COLO668 (cell line): ENCODE measurements at regions not wholly inside any gene's neighbourhood (a gene's known extent, or its start where the extent isn't known, plus 50 kb on each side); places are given as distances from the start of the nearest gene placed in this dataset.

Source experiments
- DNase-seq: peaks from one replicate; lab custom pipeline; 2025; ENCODE audit not compliant: unreplicated experiment; lab: John Stamatoyannopoulos, UW

DNA sequence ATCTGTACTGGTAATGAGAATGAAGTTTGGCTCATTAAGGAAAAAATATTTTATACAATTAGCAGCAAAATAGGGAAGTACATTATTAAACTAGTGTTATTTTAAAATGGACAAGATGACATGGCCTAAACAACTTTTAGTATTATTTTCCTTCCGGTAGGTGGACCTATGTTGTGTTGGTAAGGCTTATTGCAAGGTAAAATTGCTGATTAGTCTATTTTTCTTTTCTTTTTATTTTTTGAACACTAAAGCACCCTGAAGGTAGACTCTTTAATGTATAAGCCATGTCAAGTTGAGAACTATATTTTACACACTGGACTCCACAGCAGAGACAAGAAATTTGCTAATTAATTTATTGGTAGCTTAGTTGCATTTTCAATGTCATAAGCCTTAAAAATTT lies 239.5 kb upstream of the POT1 start:
- DNase-seq = no peak

DNA sequence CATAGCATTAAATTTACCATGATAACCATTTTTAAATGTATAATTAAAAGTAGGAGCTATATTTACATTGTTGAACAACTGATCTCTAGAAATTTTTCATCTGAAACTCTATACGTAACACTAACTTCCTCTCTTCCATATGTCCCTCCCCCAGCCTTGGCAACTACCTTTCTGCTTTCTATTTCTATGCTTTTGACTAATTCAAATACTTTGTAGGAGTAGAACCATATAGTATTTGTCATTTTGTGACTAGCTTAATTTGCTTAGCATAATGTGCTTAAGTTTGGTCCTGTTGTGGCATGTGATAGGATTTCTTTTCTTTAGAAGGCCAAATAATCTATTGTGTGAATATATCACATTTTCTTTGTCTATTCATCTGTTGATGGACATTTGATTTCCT lies 225.3 kb upstream of the POT1 start:
- DNase-seq = no peak

DNA sequence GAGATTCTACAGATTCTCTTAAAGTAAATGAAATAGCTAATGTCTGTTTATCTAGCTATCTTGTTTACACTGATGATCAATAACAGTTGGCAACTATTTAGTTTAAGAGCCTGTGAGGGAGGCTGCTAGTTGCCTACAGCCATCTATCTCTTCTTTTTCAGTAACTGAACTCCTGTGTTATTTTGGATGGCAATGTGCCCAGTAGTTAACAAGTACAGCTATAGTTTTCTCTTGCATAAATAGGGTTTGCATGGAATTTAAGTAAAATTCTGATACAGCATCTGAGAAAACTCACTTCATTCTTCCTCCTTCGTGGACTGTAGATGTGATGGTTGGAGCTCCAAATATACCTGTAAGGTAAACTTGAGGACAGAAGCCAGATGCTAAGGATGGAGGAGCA lies 219.5 kb upstream of the POT1 start:
- DNase-seq = no peak

DNA sequence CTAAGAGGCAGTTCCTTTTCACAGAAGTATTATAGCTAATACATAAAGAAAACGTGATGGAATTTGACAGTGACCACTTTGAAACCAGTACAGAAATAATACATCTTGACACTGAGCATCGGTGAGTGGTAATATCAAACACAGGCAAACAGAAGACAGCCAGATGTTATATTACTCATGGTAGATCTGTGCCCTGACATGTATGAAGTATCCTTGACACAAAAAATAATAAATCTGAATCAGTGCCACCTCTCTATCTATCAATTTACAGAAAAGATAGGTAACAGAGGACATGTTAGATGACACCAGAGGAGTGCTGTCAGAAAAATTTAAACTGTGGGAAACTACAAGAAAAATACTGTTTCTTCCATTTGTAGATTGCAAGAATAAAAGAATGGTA lies 217.4 kb upstream of the POT1 start:
- DNase-seq = no peak

DNA sequence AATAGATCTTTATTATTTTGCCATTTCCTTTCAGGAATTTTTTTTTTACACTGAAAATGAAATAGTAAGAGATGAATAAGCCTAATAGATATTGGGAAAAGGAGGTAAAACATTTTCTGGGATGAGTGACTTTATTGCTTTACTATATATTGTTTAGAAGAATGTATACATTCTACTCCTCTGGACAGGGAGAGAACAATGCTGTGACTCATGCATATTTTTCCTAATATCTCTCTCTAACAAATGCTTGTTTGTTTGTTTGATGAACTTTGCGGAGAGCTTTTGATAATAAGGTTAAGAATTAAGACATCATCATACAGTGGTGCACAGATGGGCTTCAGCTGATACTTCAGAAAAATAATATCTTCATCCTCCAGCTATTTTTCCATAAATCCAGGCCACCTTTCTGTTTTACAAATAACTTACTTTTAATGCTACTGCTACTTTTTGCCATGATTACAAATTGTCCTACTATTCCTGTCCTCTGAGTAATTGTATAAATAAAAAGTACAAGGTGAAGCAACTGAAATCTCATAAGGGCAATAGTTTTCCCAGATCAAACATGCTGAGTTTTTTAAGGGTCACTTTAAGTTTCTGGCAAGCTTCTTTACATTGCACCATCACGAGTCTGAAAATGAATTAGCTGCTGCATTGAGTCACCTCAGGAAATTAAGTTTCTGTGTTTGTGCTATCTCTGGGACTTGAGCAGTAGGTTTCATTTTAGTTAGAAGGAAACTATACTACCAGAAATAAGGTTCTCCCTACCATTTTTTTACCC lies 207.3 kb upstream of the POT1 start:
- no peak for DNase-seq

DNA sequence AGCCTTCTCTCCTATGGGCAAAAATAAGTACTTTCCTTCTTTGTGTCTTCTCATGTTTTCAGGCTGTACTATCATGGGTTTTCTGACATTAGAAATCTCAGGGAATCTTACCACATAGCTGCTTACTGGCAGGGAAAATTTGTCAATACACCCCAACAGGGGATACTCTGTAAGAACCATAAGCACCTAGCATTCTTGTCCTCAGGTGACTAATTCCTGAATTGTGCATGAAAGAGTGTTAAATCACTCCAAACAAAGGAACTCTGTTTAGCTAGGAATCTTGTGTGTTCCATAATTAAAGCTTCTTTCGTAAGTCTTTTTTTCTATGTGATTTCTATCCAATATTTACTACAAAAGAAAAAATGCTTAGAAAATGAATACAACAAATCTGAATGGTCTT lies 206.7 kb upstream of the POT1 start:
- no peak for DNase-seq

DNA sequence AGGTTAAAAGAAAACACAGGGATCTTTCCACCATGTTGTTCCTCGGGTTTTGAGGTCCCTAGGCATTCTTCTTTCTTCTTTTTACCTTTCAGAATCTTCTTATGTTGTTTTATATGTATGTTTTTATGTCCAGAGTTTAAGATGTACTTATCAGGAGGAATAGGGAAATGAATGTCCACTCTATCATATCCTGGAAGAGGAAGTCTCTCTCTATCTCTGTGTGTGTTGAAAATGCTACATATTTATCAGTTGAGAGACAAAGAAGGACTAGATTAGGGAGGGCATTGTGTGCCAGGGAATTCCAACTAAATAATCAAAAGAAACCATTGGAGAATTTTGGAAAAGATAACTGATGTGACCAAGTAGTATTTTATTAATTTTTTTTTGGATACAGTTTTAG lies 200.5 kb upstream of the POT1 start:
- DNase-seq = no peak

DNA sequence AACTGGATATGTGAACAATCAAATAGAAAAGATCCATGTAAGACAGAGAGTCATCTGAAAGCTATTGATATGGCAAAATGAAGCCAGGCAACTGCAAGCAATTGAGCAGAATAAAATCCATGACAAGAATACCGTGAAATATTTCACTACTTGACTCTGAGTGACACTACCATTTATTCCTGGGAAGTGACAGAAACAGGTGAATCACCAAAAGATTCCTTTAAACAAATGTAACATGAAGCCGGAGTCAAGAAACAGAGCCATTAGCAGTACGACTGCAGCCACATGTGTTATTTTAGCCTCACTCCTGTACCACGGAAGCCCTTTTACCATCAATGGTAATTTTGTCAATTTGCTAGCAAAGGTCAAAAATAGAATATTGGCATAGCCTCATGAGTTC lies 197.7 kb upstream of the POT1 start:
- no peak for DNase-seq

DNA sequence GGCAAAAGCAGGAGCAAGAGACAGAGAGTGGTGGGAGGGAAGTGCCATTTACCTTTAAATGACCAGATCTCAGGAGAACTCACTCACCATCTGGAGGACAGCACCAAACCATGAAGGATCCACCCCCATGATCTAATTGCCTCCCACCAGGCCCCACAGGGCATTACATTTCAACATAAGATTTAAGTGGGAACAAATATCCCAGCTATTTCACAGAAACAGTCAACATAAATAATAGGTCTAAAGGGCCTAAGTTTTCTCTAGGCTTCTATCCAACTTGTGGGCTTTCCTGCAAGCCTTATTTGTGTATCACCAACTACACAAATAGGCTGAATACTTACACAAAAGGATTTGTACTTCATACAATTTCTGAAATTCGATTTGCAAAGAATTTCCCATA lies 196.8 kb upstream of the POT1 start:
- no peak for DNase-seq

DNA sequence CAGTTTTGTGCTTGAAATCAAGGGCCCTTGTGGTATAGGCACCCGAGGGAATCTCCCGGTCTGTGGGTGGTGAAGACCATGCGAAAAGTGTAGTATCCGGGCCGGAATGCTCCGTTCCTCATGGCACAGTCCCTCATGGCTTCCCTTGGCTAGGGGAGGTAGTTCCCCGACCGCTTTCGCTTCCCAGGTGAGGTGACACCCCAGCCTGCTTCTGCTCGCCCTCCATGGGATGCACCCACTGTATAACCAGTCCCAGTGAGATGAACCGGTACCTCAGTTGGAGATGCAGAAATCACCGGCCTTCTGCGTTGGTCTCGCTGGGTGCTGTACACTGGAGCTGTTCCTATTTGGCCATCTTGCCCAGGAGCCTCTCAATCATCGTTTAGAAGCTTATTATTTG lies 195.7 kb upstream of the POT1 start:
- DNase-seq = no peak

DNA sequence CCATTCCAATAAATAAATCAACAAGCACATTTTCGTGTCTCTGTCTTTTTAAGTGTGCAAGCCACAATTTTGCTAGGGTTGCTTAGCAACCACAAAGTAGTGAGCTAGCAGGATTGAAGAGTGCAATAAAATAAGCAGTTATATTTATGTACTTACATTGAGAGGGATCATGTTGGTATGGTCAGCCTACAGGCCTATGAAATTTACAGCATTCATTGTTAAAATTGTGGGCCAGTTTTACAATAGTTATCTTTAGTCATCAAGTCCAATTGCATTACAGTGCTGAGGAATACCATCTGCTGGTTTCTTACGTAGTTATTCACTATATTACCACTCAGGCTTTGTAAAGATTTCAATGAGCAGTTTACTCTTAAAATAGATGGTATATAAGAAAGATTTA lies 192.5 kb upstream of the POT1 start:
- no peak for DNase-seq

DNA sequence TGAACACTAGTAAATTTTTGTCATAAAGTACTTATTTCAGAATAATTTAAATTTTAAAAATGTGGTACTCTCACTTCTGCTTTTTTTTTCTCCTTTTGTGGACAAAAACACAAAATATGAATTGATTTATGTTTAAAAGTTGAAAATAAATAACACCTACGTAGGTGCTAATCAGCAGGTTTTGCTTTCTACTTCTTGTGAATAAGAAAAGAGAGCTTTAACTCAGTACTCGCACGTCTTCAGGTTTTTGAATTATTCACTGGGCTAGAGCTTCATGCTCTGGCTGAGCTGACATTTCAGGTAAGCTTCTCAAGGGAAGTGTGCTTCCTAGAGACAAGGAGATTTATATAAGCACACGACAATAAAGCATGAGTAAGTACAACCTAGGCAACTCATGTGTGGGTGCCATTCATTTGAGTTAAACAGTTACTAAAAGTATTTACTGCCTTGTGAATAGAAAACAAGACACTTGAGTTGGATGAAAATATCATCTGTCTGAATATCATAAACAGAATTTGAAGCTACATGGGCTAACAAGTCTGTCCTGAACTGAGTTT lies 190.0 kb upstream of the POT1 start:
- no peak for DNase-seq

DNA sequence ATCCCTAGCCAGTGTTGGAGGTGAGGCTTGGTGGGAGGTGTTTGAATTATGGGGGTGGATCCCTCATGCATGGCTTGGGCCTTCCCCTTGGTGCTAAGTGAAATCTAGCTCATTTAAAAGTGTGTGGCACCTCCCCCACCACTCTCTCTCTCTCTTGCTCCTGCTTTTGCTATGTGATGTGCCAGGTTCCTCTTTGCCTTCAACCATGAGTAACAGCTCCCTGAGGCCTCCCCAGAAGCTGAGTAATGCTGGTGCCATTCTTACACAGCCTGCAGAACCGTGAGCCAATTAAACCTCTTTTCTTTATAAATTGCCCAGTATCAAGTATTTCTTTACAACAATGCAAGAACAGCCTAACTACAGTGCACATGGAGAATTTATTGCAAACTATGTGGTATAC lies 188.8 kb upstream of the POT1 start:
- DNase-seq = no peak

DNA sequence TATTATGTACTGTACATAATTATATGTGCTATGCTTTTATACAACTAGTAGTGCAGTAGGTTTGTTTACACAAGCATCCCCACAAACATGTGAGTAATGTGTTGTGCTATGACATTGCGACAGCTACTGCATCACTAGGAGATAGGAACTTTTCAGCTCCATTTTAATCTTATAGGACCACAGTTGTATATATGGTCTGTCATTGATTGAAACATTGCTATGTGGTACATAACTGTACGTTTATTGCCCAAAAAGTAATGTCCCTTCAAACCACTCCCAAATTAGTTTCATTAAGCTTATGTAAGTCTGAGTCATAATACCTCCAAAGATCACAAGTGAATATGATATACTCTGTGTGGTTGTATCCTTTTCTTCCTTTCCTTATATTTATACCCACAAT lies 183.2 kb upstream of the POT1 start:
- no peak for DNase-seq

DNA sequence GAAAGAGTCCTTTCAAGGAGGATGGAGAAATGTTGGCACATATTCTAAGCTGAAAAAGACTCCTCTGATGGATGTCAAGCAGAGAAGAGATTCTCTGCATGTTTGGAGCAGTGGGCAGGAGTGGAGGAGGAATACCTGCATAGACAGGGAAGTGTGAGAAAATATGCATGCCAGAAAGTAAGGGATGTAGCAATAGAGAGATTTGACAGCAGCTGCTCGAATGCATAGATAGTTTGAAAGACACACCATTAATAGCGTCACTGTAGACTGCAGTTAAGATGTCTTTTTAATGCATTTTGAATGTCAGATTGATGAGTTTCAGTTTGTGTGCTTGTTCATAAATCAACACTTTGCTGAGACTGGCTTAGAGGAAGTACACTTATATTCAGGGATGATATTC lies 169.9 kb upstream of the POT1 start:
- DNase-seq = no peak

DNA sequence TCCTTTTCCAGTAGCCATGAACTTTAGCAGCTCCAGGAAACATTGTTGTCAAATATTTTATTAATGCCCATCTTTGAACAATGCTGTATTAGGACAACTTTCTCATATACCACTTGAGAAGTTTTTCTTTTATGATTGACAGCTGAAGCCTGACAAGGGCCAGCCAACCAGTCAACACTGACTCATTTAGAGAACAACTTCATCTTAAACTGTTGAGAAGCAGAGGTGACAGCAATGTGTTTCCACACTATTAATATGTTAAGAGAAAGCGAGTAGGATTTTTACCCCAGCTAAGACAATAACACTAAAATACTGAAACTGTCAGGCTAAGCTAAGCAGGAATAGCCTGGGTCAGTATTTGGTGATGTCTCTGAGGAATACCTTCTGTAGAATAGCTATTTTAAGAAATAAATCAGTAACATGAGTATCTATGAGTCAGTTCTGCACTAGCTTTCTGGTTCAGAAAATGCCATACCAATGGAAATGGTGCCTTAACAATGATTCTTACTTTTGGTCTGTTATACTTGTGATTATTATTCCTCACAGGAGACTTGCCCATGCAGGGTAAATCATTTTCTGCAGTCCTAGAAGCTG lies 168.8 kb upstream of the POT1 start:
- DNase-seq = no peak

DNA sequence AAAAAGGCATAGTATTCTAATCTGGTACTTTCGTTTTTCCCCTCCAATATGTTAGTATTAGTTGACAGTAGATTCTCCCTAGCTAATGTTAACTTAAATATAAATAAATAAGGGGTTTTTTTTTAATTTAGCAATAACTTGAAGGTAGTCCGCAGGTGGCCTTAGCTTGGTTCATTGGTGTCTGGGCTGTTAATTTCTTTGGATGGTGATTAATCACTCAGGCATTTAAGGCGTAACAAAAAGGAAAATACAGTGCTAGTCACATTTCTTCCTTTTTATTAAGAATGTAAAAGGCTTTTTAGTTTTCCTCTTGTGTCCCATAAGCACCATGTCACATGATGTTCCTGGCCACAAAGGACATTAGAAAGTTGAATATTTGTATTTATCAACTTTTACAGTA lies 161.0 kb upstream of the POT1 start:
- no peak for DNase-seq

DNA sequence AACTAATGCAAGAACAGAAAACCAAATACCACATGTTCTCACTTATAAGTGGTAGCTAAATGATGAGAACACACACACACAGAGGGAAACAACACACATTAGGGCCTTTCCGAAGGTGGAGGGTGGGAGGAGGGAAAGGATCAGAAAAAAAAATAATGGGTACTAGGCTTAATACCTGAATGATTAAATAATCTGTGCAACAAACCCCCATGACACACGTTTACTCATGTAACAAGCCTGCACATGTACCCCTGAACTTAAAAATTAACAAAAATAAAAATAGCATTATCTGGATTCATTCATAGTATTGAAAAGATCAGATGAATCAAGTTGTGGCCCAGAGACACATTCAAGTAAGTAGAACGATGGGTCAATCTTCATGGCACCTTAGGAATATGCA lies 159.5 kb upstream of the POT1 start:
- no peak for DNase-seq

DNA sequence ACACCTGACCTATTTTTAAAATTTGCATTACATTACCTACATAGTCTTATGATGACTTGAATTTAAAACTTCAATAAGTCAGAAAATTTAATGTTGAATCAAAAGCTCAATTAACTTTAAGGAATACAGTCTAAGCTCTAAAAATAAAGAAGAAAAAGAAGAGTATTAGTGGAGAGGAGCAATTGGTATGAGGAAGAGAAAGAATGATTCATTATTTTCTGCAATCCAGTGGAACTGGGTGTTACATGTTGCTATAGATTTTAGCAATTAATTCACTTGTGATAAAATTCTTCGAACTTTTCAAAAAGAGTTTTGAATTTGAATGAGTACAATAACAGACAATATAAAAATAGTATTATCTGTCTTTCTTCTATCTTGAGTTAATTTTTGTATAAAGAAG lies 158.9 kb upstream of the POT1 start:
- no peak for DNase-seq

DNA sequence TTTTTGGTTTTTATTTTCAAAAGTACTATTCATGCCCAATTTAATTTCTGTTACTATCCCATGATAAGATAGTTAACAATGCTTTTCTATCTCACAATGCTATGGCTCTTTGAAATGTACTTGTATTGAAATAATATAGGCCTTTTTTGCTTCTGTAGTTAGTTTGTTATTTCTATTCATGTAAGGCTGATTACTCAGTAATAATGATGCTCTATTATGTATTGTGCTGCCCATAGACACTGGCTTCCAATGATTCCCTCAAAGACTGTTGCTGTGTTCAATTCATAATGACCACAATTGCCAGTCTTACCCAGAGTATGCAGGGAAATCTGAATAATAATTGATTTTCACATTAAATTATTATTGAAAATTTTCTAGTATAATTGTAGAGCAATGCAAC lies 155.5 kb upstream of the POT1 start:
- no peak for DNase-seq

DNA sequence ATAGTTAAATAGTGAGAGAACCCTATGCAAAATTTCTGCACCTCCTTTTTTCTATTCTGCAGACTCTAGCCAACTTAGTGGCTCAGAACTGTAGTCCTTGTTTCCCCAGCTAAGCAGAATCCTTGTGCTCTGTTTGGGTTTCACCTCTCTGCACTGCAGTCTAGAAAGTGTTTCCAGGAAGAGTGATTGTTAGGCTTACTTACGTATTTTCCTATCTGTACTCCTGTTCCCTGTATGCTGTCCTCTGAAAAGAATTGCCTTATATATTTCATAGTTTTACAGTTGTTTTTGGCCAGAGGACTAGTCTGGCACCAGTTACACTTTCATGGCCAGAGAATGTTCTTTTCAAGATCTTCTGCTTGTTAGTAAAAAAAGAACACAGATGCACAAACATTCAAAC lies 154.6 kb upstream of the POT1 start:
- DNase-seq = no peak

DNA sequence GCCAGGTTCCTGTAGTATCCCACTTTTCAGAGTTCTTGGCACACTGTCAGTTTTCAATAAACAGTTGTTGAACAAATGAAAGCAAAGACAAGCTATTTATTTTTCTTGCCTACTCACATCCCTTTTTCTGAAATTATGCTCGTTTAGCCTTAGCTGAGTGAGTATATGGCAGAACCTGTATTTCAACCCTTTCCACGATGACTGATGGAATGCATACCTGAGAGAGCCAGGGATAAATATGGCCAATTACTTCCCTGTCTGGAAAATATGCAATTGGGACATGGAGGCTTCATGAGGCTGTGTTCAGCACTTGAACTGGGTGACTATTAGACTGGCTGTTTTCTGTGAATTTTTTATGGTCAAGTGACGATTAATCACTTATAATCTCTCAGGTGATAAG lies 144.5 kb upstream of the POT1 start:
- DNase-seq = no peak

DNA sequence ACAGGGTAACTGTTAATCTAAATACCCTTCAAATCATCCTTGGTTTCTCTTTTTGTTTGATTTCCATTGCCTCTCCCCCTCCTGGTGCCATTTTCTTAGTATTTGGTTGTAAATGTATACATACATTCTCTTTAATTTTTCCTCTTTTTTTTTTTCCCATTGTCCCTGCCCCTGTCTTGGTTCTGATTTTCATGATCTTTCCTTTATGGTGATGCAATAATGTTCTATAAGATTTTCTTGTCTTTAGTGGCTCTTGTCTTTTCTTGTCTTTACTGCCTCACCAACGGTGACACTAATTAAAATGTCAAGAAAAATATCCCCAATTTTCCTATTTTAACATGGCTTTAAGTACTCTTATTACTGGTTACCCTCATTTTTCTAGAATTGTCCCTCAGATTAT lies 135.9 kb upstream of the POT1 start:
- no peak for DNase-seq
